GM23248 (cell line): ENCODE measurements at regions not wholly inside any gene's neighbourhood (a gene's known extent, or its start where the extent isn't known, plus 50 kb on each side); places are given as distances from the start of the nearest gene placed in this dataset.

Source experiments
- EZH2 ChIP-seq: fragments of 200-600 bp; sonication (generic); IDR thresholded peaks from 2 replicates; pipeline ENCODE4 v1.6.1; 2018; ENCODE audit warnings: antibody characterized with exemption, mild to moderate bottlenecking; ENCODE audit not compliant: insufficient read depth, poor library complexity, severe bottlenecking
- EZH2phosphoT487 ChIP-seq: fragments of 200-600 bp; sonication (generic); IDR thresholded peaks from 2 replicates; pipeline ENCODE4 v1.6.1; 2018; ENCODE audit warnings: antibody characterized with exemption, moderate library complexity, mild to moderate bottlenecking, low read depth; ENCODE audit not compliant: insufficient read depth

DNA sequence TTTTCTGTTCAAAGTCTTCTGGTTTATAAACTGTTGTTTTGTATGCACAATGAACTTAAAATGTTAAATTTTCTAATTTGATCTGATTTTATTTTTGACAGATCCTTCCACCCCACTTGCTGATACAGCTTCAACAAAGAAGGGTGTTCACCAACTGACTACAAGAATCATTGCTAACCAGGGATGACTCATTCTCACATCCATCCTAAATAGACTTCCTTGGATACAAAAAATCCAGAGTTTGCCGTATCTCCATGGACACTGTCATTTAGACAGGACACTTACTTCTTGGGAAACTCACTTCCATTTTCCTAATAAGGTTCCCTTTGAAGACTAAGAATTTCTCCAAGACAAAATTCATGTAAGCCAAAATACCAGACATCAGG, 111.6 kb upstream of the NWD2 start:
- TF ChIP-seq EZH2phosphoT487 (no peak), EZH2 (no peak)
